Type B pancreatic cell (in vitro differentiated cells): ENCODE measurements at regions not wholly inside any gene's neighbourhood (a gene's known extent, or its start where the extent isn't known, plus 50 kb on each side); places are given as distances from the start of the nearest gene placed in this dataset.

Source experiments
- DNase-seq: peaks from one replicate; pipeline ENCODE4 v3.0.0; 2021; ENCODE audit warnings: mixed read lengths; ENCODE audit not compliant: unreplicated experiment; ENCODE audit errors: extremely low spot score
- H3K27ac Mint-ChIP-seq: 2 replicates; pipeline ENCODE4 v1.8.0; 2021; ENCODE audit warnings: mild to moderate bottlenecking, mixed read lengths
- H3K27me3 Mint-ChIP-seq: 2 replicates; pipeline ENCODE4 v1.8.0; 2021; ENCODE audit warnings: mixed read lengths
- H3K36me3 Mint-ChIP-seq: 2 replicates; pipeline ENCODE4 v1.8.0; 2021; ENCODE audit warnings: mixed read lengths
- H3K4me1 Mint-ChIP-seq: one replicate; pipeline ENCODE4 v1.8.0; 2021; ENCODE audit warnings: mixed read lengths; ENCODE audit not compliant: unreplicated experiment
- H3K4me3 Mint-ChIP-seq: 2 replicates; pipeline ENCODE4 v1.8.0; 2021; ENCODE audit warnings: mild to moderate bottlenecking, mixed read lengths
- H3K9me3 Mint-ChIP-seq: 2 replicates; pipeline ENCODE4 v1.8.0; 2021; ENCODE audit warnings: mixed read lengths
- TF ChIP-seq, protein P1 (sequence below): fragments of 200-600 bp; sonication (generic); conservative IDR thresholded peaks from 2 replicates; pipeline ENCODE4 v1.5.0; 2021; ENCODE audit warnings: antibody characterized with exemption, mild to moderate bottlenecking

GRCh38 chr22:47806894-47807293 lies 1044.4 kb downstream of the TBC1D22A start:
- H3K9me3 Mint-ChIP-seq, result no peaks in the 10 kb centered on the region
- H3K27ac Mint-ChIP-seq, result no peak overlapping the region
- TF ChIP-seq, protein P1, sequence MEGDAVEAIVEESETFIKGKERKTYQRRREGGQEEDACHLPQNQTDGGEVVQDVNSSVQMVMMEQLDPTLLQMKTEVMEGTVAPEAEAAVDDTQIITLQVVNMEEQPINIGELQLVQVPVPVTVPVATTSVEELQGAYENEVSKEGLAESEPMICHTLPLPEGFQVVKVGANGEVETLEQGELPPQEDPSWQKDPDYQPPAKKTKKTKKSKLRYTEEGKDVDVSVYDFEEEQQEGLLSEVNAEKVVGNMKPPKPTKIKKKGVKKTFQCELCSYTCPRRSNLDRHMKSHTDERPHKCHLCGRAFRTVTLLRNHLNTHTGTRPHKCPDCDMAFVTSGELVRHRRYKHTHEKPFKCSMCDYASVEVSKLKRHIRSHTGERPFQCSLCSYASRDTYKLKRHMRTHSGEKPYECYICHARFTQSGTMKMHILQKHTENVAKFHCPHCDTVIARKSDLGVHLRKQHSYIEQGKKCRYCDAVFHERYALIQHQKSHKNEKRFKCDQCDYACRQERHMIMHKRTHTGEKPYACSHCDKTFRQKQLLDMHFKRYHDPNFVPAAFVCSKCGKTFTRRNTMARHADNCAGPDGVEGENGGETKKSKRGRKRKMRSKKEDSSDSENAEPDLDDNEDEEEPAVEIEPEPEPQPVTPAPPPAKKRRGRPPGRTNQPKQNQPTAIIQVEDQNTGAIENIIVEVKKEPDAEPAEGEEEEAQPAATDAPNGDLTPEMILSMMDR, result no peak

GRCh38 chr22:47805394-47805935 lies 1043.0 kb downstream of the TBC1D22A start:
- Mint-ChIP-seq H3K4me3 (no peak overlapping the region), H3K4me1 (no peaks in the 10 kb centered on the region), H3K36me3 (no peaks in the 10 kb centered on the region), H3K27ac (no peak overlapping the region), H3K27me3 (peaks cover 19% of the 10 kb centered on the region), H3K9me3 (no peaks in the 10 kb centered on the region)
- TF ChIP-seq, protein P1, result no peak
- DNase-seq, result peak; percentile 32

More at GRCh38 chr22:47806894-47807293, 1044.4 kb downstream of the TBC1D22A start:
- Mint-ChIP-seq H3K4me3 (no peak overlapping the region), H3K36me3 (no peaks in the 10 kb centered on the region), H3K4me1 (no peaks in the 10 kb centered on the region), H3K27me3 (peaks cover 19% of the 10 kb centered on the region)
- DNase-seq, result peak; percentile 40

DNA sequence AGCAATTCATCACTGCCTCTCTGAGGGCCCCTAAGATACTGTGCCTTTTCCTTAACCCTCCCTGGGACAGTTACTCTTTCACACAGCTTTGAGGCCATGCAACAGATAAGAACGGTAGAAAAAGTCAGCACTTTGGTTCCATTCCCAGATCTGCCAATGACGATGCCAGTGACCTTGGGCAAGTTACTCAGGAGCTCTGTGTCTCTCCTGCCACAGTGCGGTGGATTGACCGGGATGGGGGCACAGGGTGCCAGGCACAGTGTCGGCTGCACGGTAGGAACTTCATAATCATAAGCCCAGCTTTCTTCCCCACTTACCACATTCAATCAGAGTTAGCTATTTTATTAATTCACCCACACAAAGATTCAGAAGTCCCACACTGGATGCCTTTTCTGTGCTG lies 1041.8 kb downstream of the TBC1D22A start:
- Mint-ChIP-seq H3K4me1 (no peaks in the 10 kb centered on the region), H3K27ac (no peak overlapping the region)
- DNase-seq, result peak; percentile 29

GRCh38 chr22:47802421-47802820 lies 1040.0 kb downstream of the TBC1D22A start:
- H3K27me3 Mint-ChIP-seq, result peaks cover 15% of the 10 kb centered on the region
- no peak overlapping the region for H3K4me3 Mint-ChIP-seq

More for the DNA sequence above, 1041.8 kb downstream of the TBC1D22A start:
- TF ChIP-seq, protein P1, result no peak
- H3K27me3 Mint-ChIP-seq, result peaks cover 19% of the 10 kb centered on the region
- no peaks in the 10 kb centered on the region for H3K36me3 Mint-ChIP-seq
- no peak overlapping the region for H3K4me3 Mint-ChIP-seq
- no peaks in the 10 kb centered on the region for H3K9me3 Mint-ChIP-seq

DNA sequence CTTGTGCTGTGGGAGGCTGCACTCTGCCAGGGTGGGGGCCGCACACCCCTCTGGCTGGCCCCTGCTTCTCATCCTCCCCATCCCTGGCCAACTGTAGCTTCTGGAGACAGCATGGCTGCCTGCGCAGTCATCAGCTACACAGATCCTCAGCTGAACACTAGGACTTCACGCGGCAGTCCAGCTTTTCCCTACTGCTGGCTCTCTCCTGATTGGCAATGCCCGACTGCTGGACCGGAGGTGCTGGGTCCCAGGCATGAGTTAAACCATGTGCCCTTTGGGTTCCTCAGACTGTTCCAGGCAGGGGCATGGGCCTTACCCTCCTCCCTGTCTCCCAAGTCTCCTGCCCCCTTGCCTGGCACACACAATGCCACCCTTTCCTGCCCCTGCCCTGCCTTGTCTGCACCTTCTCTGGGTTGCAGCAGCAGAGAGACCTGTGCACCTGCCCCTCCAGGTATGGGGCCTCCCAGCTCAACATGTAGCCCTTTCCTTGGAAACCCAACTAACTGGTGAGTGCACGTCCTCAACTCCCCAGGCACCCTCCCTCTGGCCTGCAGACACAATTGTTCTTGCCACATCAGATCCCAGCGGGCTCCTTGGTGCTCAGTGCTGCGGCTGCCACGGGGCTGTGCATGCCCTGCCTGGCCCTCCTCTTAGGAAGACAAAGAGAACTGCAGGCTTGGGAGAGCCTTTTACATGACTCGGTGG lies 1039.2 kb downstream of the TBC1D22A start:
- no peaks in the 10 kb centered on the region for H3K36me3 Mint-ChIP-seq
- no peaks in the 10 kb centered on the region for H3K4me1 Mint-ChIP-seq
- no peaks in the 10 kb centered on the region for H3K9me3 Mint-ChIP-seq
- DNase-seq, result peak; percentile 29
- TF ChIP-seq, protein P1, result no peak
- H3K4me3 Mint-ChIP-seq, result no peak overlapping the region
- H3K27ac Mint-ChIP-seq, result no peak overlapping the region
- H3K27me3 Mint-ChIP-seq, result peaks cover 15% of the 10 kb centered on the region

More at GRCh38 chr22:47802421-47802820, 1040.0 kb downstream of the TBC1D22A start:
- Mint-ChIP-seq H3K36me3 (no peaks in the 10 kb centered on the region), H3K9me3 (no peaks in the 10 kb centered on the region), H3K4me1 (no peaks in the 10 kb centered on the region), H3K27ac (no peak overlapping the region)
- TF ChIP-seq, protein P1, result no peak
- DNase-seq, result peak; percentile 50
